ACC112 (cell line): ENCODE measurements at regions not wholly inside any gene's neighbourhood (a gene's known extent, or its start where the extent isn't known, plus 50 kb on each side); places are given as distances from the start of the nearest gene placed in this dataset.

Source experiments
- H2AFZ ChIP-seq: fragments of 200-600 bp; sonication (generic); one replicate; pipeline ENCODE4 v1.6.0; 2017; ENCODE audit warnings: antibody characterized with exemption, low read length; ENCODE audit not compliant: unreplicated experiment
- H3K27ac ChIP-seq: fragments of 200-600 bp; sonication (generic); 2 replicates; pipeline ENCODE4 v1.5.1; 2014; ENCODE audit warnings: low read depth, mild to moderate bottlenecking, antibody characterized with exemption, low read length, moderate library complexity
- H3K27me3 ChIP-seq: fragments of 200-600 bp; sonication (generic); 2 replicates; pipeline ENCODE4 v1.6.1; 2014; ENCODE audit warnings: mild to moderate bottlenecking, antibody characterized with exemption, low read length, moderate library complexity, mixed read lengths; ENCODE audit not compliant: insufficient read depth
- H3K36me3 ChIP-seq: fragments of 200-600 bp; sonication (generic); 2 replicates; pipeline ENCODE4 v1.6.1; 2016; ENCODE audit warnings: mild to moderate bottlenecking, antibody characterized with exemption, low read length, moderate library complexity, mixed read lengths; ENCODE audit not compliant: insufficient read depth
- H3K4me1 ChIP-seq: fragments of 200-600 bp; sonication (generic); one replicate; pipeline ENCODE4 v1.6.1; 2016; ENCODE audit warnings: low read length, mixed read lengths; ENCODE audit not compliant: insufficient read depth, unreplicated experiment, control insufficient read depth
- H3K4me3 ChIP-seq: fragments of 200-600 bp; sonication (generic); 2 replicates; pipeline ENCODE4 v1.5.1; 2014; ENCODE audit warnings: mild to moderate bottlenecking, low read depth, low read length
- H3K79me2 ChIP-seq: fragments of 200-600 bp; sonication (generic); one replicate; pipeline ENCODE4 v1.6.0; 2016; ENCODE audit warnings: low read length; ENCODE audit not compliant: control insufficient read depth, unreplicated experiment, insufficient read depth

- no peaks in the 10 kb centered on the region for H3K27me3 ChIP-seq
- H3K4me1 ChIP-seq, result no peaks in the 10 kb centered on the region
- H3K36me3 ChIP-seq, result no peaks in the 10 kb centered on the region
- no peak overlapping the region for H3K4me3 ChIP-seq
- H3K79me2 ChIP-seq, result no peaks in the 10 kb centered on the region
- H2AFZ ChIP-seq, result no peak overlapping the region
- no peak overlapping the region for H3K27ac ChIP-seq
These were observed 227.5 kb upstream of the STK26 start for GRCh38 chrX:131795442-131796229.

- H3K4me3 ChIP-seq, result no peak overlapping the region
- no peak overlapping the region for H3K27ac ChIP-seq
- no peaks in the 10 kb centered on the region for H3K27me3 ChIP-seq
- no peaks in the 10 kb centered on the region for H3K4me1 ChIP-seq
- no peaks in the 10 kb centered on the region for H3K79me2 ChIP-seq
- H3K36me3 ChIP-seq, result no peaks in the 10 kb centered on the region
- no peak overlapping the region for H2AFZ ChIP-seq
These were observed 222.0 kb upstream of the STK26 start for GRCh38 chrX:131801066-131801465.

- H3K79me2 ChIP-seq, result no peaks in the 10 kb centered on the region
- no peak overlapping the region for H2AFZ ChIP-seq
- no peaks in the 10 kb centered on the region for H3K4me1 ChIP-seq
- H3K36me3 ChIP-seq, result no peaks in the 10 kb centered on the region
- H3K27ac ChIP-seq, result no peak overlapping the region
- H3K4me3 ChIP-seq, result no peak overlapping the region
- H3K27me3 ChIP-seq, result no peaks in the 10 kb centered on the region
These were observed 221.2 kb upstream of the STK26 start for GRCh38 chrX:131801911-131802310.

GRCh38 chrX:131802836-131803626, 220.1 kb upstream of the STK26 start:
- Histone ChIP-seq H2AFZ (no peak overlapping the region), H3K4me1 (no peaks in the 10 kb centered on the region), H3K79me2 (no peaks in the 10 kb centered on the region), H3K4me3 (no peak overlapping the region), H3K36me3 (no peaks in the 10 kb centered on the region), H3K27me3 (no peaks in the 10 kb centered on the region), H3K27ac (no peak overlapping the region)

- Histone ChIP-seq H3K79me2 (no peaks in the 10 kb centered on the region), H3K4me1 (no peaks in the 10 kb centered on the region), H3K4me3 (no peak overlapping the region), H3K36me3 (no peaks in the 10 kb centered on the region), H2AFZ (no peak overlapping the region), H3K27me3 (no peaks in the 10 kb centered on the region), H3K27ac (no peak overlapping the region)
These were observed 210.0 kb upstream of the STK26 start for GRCh38 chrX:131812847-131813825.

GRCh38 chrX:131816551-131817136, 206.5 kb upstream of the STK26 start:
- H3K27me3 ChIP-seq, result no peaks in the 10 kb centered on the region
- H3K27ac ChIP-seq, result peak overlapping the region; percentile 46
- no peaks in the 10 kb centered on the region for H3K36me3 ChIP-seq
- H3K79me2 ChIP-seq, result no peaks in the 10 kb centered on the region
- H3K4me3 ChIP-seq, result peak overlapping the region; percentile 60
- H2AFZ ChIP-seq, result peak overlapping the region; percentile 33
- no peaks in the 10 kb centered on the region for H3K4me1 ChIP-seq

GRCh38 chrX:131818297-131818936, 204.7 kb upstream of the STK26 start:
- Histone ChIP-seq H3K27me3 (no peaks in the 10 kb centered on the region), H3K4me3 (no peak overlapping the region), H3K27ac (no peak overlapping the region), H3K4me1 (no peaks in the 10 kb centered on the region), H3K79me2 (no peaks in the 10 kb centered on the region), H2AFZ (no peak overlapping the region), H3K36me3 (no peaks in the 10 kb centered on the region)

GRCh38 chrX:131821945-131822622, 201.0 kb upstream of the STK26 start:
- Histone ChIP-seq H3K27me3 (no peaks in the 10 kb centered on the region), H3K4me3 (no peak overlapping the region), H3K27ac (no peak overlapping the region), H3K4me1 (no peaks in the 10 kb centered on the region), H2AFZ (no peak overlapping the region), H3K36me3 (no peaks in the 10 kb centered on the region), H3K79me2 (no peaks in the 10 kb centered on the region)

- Histone ChIP-seq H3K4me1 (no peaks in the 10 kb centered on the region), H3K36me3 (no peaks in the 10 kb centered on the region), H3K27ac (no peak overlapping the region), H3K79me2 (no peaks in the 10 kb centered on the region), H2AFZ (no peak overlapping the region), H3K4me3 (no peak overlapping the region), H3K27me3 (no peaks in the 10 kb centered on the region)
These were observed 196.5 kb upstream of the STK26 start for GRCh38 chrX:131826572-131826971.
